22Rv1 (cell line): ENCODE measurements at regions not wholly inside any gene's neighbourhood (a gene's known extent, or its start where the extent isn't known, plus 50 kb on each side); places are given as distances from the start of the nearest gene placed in this dataset.

Experiments
- CTCF ChIP-seq: fragments of 450-650 bp; IDR thresholded peaks from 2 replicates; pipeline ENCODE4 v1.5.1; 2017; ENCODE audit warnings: mild to moderate bottlenecking
- ZFX ChIP-seq: fragments of 450-650 bp; IDR thresholded peaks from 2 replicates; pipeline ENCODE4 v1.6.1; 2017; ENCODE audit warnings: antibody characterized with exemption, borderline replicate concordance

GRCh38 chr15:91523596-91523995, 329.9 kb upstream of the SLCO3A1 start:
- TF ChIP-seq CTCF = no peak
- TF ChIP-seq ZFX = no peak
